ENCODE measurements at regions not wholly inside any gene's neighbourhood (a gene's known extent, or its start where the extent isn't known, plus 50 kb on each side); places are given as distances from the start of the nearest gene placed in this dataset.

DNA sequence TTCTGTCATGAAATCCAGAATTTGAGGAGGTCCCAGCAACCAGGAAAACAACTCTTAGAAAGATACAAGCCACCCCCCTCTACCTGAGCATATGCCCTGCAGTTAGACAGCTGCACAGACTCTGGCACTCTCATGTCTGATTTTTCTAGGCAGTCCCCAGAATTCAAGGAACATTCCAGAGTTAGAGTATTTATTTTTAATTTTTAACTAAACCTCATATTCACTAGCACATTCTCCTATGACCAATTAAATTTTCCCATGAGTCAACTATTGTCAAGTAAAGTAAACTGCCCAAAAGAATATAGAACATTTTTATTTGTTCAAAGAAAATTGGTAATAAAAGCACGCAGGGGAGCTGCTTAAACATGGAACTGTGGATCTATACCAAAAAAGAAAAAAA lies 490.5 kb upstream of the SEMA6A start (continued):
- TF ChIP-seq, protein P1, sequence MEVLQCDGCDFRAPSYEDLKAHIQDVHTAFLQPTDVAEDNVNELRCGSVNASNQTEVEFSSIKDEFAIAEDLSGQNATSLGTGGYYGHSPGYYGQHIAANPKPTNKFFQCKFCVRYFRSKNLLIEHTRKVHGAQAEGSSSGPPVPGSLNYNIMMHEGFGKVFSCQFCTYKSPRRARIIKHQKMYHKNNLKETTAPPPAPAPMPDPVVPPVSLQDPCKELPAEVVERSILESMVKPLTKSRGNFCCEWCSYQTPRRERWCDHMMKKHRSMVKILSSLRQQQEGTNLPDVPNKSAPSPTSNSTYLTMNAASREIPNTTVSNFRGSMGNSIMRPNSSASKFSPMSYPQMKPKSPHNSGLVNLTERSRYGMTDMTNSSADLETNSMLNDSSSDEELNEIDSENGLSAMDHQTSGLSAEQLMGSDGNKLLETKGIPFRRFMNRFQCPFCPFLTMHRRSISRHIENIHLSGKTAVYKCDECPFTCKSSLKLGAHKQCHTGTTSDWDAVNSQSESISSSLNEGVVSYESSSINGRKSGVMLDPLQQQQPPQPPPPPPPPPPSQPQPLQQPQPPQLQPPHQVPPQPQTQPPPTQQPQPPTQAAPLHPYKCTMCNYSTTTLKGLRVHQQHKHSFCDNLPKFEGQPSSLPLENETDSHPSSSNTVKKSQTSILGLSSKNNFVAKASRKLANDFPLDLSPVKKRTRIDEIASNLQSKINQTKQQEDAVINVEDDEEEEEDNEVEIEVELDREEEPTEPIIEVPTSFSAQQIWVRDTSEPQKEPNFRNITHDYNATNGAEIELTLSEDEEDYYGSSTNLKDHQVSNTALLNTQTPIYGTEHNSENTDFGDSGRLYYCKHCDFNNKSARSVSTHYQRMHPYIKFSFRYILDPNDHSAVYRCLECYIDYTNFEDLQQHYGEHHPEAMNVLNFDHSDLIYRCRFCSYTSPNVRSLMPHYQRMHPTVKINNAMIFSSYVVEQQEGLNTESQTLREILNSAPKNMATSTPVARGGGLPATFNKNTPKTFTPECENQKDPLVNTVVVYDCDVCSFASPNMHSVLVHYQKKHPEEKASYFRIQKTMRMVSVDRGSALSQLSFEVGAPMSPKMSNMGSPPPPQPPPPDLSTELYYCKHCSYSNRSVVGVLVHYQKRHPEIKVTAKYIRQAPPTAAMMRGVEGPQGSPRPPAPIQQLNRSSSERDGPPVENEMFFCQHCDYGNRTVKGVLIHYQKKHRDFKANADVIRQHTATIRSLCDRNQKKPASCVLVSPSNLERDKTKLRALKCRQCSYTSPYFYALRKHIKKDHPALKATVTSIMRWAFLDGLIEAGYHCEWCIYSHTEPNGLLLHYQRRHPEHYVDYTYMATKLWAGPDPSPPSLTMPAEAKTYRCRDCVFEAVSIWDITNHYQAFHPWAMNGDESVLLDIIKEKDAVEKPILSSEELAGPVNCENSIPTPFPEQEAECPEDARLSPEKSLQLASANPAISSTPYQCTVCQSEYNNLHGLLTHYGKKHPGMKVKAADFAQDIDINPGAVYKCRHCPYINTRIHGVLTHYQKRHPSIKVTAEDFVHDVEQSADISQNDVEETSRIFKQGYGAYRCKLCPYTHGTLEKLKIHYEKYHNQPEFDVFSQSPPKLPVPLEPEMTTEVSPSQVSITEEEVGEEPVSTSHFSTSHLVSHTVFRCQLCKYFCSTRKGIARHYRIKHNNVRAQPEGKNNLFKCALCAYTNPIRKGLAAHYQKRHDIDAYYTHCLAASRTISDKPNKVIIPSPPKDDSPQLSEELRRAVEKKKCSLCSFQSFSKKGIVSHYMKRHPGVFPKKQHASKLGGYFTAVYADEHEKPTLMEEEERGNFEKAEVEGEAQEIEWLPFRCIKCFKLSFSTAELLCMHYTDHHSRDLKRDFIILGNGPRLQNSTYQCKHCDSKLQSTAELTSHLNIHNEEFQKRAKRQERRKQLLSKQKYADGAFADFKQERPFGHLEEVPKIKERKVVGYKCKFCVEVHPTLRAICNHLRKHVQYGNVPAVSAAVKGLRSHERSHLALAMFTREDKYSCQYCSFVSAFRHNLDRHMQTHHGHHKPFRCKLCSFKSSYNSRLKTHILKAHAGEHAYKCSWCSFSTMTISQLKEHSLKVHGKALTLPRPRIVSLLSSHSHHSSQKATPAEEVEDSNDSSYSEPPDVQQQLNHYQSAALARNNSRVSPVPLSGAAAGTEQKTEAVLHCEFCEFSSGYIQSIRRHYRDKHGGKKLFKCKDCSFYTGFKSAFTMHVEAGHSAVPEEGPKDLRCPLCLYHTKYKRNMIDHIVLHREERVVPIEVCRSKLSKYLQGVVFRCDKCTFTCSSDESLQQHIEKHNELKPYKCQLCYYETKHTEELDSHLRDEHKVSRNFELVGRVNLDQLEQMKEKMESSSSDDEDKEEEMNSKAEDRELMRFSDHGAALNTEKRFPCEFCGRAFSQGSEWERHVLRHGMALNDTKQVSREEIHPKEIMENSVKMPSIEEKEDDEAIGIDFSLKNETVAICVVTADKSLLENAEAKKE (CRISPR knock-in tag; IDR thresholded peaks at IDR 0.05) = no peak
- TF ChIP-seq ZNF331 (CRISPR knock-in tag; IDR thresholded peaks at IDR 0.05; ENCODE audit: low read depth) (no peak), STAT1 (IDR thresholded peaks at IDR 0.05; ENCODE audit: unreplicated experiment) (no peak), NANOG (IDR thresholded peaks at IDR 0.05; ENCODE audit: borderline replicate concordance) (no peak), CREB1 (CRISPR knock-in tag; IDR thresholded peaks at IDR 0.05; ENCODE audit: low read depth) (no peak), REST (IDR thresholded peaks at IDR 0.05; ENCODE audit: unreplicated experiment) (no peak), POLR2AphosphoS5 (IDR thresholded peaks at IDR 0.05; ENCODE audit: low read depth) (no peak)
- TF ChIP-seq, protein P2, sequence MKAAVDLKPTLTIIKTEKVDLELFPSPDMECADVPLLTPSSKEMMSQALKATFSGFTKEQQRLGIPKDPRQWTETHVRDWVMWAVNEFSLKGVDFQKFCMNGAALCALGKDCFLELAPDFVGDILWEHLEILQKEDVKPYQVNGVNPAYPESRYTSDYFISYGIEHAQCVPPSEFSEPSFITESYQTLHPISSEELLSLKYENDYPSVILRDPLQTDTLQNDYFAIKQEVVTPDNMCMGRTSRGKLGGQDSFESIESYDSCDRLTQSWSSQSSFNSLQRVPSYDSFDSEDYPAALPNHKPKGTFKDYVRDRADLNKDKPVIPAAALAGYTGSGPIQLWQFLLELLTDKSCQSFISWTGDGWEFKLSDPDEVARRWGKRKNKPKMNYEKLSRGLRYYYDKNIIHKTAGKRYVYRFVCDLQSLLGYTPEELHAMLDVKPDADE (IDR thresholded peaks at IDR 0.05) = no peak

All from GM23338 (cell line).